ENCODE measurements at regions not wholly inside any gene's neighbourhood (a gene's known extent, or its start where the extent isn't known, plus 50 kb on each side); places are given as distances from the start of the nearest gene placed in this dataset.

- H3K36me3 Mint-ChIP-seq: no peaks in the 10 kb centered on the region
- no peak for ATAC-seq
- no peaks in the 10 kb centered on the region for H3K27me3 Mint-ChIP-seq
- peaks cover 3% of the 10 kb centered on the region for H3K9me3 Mint-ChIP-seq
- DNase-seq (ENCODE audit: low spot score): no peak
- no peak overlapping the region for H3K4me3 Mint-ChIP-seq
- H3K4me1 Mint-ChIP-seq (ENCODE audit: low read depth in 2 of 2): no peaks in the 10 kb centered on the region
- no peak overlapping the region for H3K27ac Mint-ChIP-seq
Observed at GRCh38 chr4:126123611-126124325, 809.0 kb downstream of the FAT4 start.

DNA sequence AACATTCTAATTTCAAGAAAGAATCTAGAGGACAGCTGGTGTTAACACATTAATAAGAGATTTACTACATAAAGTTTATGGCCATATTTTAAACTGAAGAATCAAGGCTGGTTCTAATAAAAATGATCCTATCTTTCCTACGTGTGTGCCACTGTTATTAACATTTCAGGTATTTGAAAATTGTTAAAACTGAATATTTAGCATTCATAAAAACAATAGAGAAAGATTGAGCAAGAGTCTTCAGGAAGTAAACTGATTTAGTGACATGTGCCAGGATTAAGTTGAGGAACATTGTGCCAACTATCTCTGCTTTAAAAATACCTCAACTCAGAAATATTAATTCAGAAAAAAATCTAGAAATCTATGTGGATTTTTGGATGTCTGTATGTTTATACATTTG, 810.1 kb downstream of the FAT4 start:
- no peaks in the 10 kb centered on the region for H3K27me3 Mint-ChIP-seq
- H3K4me3 Mint-ChIP-seq: no peak overlapping the region
- no peaks in the 10 kb centered on the region for H3K4me1 Mint-ChIP-seq (ENCODE audit: low read depth in 2 of 2)
- DNase-seq (ENCODE audit: low spot score): no peak
- peaks cover 3% of the 10 kb centered on the region for H3K9me3 Mint-ChIP-seq
- H3K27ac Mint-ChIP-seq: no peak overlapping the region
- ATAC-seq: no peak
- H3K36me3 Mint-ChIP-seq: no peaks in the 10 kb centered on the region

GRCh38 chr4:126130215-126130614, 815.5 kb downstream of the FAT4 start:
- H3K4me3 Mint-ChIP-seq: no peak overlapping the region
- H3K36me3 Mint-ChIP-seq: no peaks in the 10 kb centered on the region
- H3K9me3 Mint-ChIP-seq: peaks cover 12% of the 10 kb centered on the region
- ATAC-seq (no peak), DNase-seq (ENCODE audit: low spot score) (no peak)
- H3K27ac Mint-ChIP-seq: no peak overlapping the region
- H3K27me3 Mint-ChIP-seq: no peaks in the 10 kb centered on the region
- H3K4me1 Mint-ChIP-seq (ENCODE audit: low read depth in 2 of 2): no peaks in the 10 kb centered on the region

- H3K4me1 Mint-ChIP-seq (ENCODE audit: low read depth in 2 of 2): no peaks in the 10 kb centered on the region
- no peak overlapping the region for H3K27ac Mint-ChIP-seq
- no peaks in the 10 kb centered on the region for H3K27me3 Mint-ChIP-seq
- H3K36me3 Mint-ChIP-seq: no peaks in the 10 kb centered on the region
- H3K9me3 Mint-ChIP-seq: no peaks in the 10 kb centered on the region
- ATAC-seq (no peak), DNase-seq (ENCODE audit: low spot score) (no peak)
- H3K4me3 Mint-ChIP-seq: no peak overlapping the region
Observed at GRCh38 chr4:126136922-126137781, 822.4 kb downstream of the FAT4 start.

DNA sequence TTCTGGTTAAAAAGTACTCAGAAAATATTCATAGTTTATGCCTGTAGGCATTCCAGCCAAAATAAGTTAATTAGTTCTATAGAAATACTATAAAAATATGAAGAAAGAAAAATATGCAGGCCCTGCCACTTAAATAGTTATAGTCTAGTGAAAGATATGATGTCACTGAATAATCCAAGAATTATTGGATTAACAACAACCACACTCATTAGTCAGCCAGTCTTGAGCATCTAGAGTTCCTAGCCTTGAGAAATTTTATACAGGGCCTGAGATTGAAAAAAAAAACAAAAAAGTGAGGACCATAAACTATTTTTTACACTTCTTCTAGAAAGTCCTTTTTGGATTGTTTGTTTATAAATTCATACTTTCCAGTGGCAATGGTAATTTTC, 823.0 kb downstream of the FAT4 start:
- no peak overlapping the region for H3K27ac Mint-ChIP-seq

DNA sequence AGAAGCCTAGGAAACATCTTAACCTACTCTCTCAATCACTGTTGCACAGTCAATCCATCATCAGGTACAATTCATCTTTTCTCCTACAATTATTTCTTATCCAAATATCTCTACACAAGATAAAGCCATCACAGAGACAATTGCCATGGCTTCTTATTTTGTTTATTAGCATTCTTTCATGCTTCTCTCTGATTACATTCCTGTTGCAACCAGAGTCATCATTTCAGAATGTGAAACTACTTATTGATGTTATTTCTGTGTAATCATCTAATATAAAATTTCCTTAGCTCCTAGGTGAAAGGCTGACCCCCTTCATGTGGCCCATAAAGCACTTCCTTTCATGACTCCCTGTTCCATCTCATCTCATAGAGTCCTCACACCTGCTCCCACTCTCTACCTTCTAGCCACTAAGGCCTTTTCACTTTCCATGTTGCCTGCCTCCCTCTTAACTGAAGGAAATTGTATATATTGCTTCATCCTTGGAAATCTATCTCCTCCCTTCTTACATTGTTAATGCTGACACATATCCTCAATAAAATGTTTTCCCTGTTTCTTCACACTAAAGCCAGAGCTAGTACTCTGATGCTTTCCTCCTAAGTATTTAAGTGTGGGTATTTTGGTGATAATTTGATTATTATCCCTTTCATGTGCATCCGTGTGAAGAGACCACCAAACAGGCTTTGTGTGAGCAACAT, 829.9 kb downstream of the FAT4 start:
- no peak overlapping the region for H3K4me3 Mint-ChIP-seq
- H3K27ac Mint-ChIP-seq: no peak overlapping the region
- DNase-seq (ENCODE audit: low spot score): no peak
- H3K9me3 Mint-ChIP-seq: no peaks in the 10 kb centered on the region
- H3K36me3 Mint-ChIP-seq: peaks cover 6% of the 10 kb centered on the region
- no peaks in the 10 kb centered on the region for H3K4me1 Mint-ChIP-seq (ENCODE audit: low read depth in 2 of 2)
- no peaks in the 10 kb centered on the region for H3K27me3 Mint-ChIP-seq
- ATAC-seq: no peak

More for the DNA sequence above, 823.0 kb downstream of the FAT4 start:
- Mint-ChIP-seq H3K36me3 (no peaks in the 10 kb centered on the region), H3K4me3 (no peak overlapping the region), H3K27me3 (no peaks in the 10 kb centered on the region), H3K9me3 (no peaks in the 10 kb centered on the region), H3K4me1 (ENCODE audit: low read depth in 2 of 2) (no peaks in the 10 kb centered on the region)
- ATAC-seq (no peak), DNase-seq (ENCODE audit: low spot score) (no peak)

DNA sequence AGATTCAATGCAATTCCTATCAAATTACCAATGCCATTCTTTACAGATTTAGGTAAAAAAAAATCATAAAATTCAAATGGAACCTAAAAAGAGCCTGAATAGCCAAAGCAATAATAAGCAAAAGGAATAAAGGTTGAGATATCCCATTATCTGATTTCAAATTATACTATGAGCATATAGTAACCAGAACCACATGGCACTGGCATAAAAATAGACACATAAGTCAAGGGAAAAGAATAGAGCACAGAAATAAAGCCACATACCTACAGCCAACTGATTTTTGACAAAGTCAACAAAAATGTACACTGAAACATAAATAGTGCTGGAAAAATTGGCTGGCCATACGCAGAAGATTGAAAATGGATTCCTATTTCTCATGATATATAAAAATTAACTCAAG, 853.7 kb downstream of the FAT4 start:
- Mint-ChIP-seq H3K36me3 (no peaks in the 10 kb centered on the region), H3K4me3 (no peak overlapping the region), H3K4me1 (ENCODE audit: low read depth in 2 of 2) (no peaks in the 10 kb centered on the region), H3K27me3 (no peaks in the 10 kb centered on the region), H3K9me3 (peaks cover 13% of the 10 kb centered on the region), H3K27ac (no peak overlapping the region)
- DNase-seq (ENCODE audit: low spot score) (no peak), ATAC-seq (no peak)

DNA sequence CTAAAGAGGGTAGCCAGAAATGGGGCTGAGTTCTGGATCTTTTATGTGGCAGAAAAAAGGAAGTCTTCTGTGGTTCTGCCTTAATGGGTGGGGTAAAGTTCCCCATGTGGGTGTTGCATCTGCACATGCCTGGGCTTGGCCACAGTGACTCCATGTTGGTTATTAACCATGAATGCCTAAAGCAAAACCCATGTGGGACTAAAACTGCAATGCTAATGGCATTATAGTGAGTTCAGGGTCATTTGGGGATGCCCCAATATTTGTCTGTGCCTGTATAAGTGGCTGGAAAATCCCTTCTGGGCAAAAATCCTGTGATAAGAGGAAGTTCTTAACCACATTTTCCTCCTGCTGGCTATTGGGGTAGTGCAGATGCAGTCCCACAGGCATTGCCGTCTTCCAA, 857.4 kb downstream of the FAT4 start:
- H3K27me3 Mint-ChIP-seq: no peaks in the 10 kb centered on the region
- ATAC-seq: no peak
- H3K36me3 Mint-ChIP-seq: peaks cover 2% of the 10 kb centered on the region
- no peak overlapping the region for H3K27ac Mint-ChIP-seq
- H3K9me3 Mint-ChIP-seq: peaks cover 15% of the 10 kb centered on the region
- H3K4me3 Mint-ChIP-seq: no peak overlapping the region
- H3K4me1 Mint-ChIP-seq (ENCODE audit: low read depth in 2 of 2): no peaks in the 10 kb centered on the region
- no peak for DNase-seq (ENCODE audit: low spot score)

DNA sequence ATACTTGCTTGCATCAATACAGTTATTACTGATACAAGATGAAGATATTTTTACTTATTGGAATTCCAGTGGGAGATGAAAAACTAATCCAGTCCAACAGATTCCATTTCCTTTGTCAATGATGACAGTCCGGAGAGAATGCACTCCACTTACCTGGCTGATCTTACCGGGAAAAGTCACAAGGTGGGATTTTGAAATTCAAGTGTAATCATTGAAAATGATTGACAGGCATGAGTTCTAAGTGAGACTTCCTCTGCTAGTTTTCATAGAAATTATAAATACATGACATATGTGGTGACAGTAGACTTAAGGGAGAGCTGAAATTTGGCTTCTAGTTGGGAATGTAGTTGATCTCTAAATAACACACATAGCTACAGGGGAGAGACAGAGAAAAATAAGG, 859.9 kb downstream of the FAT4 start:
- H3K27me3 Mint-ChIP-seq: no peaks in the 10 kb centered on the region
- peaks cover 5% of the 10 kb centered on the region for H3K36me3 Mint-ChIP-seq
- H3K4me3 Mint-ChIP-seq: no peak overlapping the region
- H3K9me3 Mint-ChIP-seq: peaks cover 11% of the 10 kb centered on the region
- H3K27ac Mint-ChIP-seq: no peak overlapping the region
- H3K4me1 Mint-ChIP-seq (ENCODE audit: low read depth in 2 of 2): no peaks in the 10 kb centered on the region
- ATAC-seq: no peak
- no peak for DNase-seq (ENCODE audit: low spot score)

DNA sequence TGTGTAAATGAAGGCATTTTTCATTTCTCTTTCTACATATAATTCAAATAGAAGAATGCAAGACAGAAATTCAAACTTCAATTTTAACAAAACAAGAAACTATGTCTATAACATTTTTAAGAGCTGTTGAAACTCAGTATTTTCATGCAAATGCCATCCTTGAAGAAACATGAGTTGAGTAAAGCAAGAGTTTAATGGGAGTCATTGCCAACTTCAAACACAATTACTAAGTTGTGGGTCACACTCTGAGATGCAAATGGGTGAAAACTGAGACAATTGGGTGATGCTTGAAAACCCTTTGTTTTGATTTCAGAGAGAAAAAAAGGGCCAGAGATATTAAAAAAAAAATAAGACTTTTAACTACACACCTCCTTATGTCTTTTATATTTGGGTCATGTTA, 865.9 kb downstream of the FAT4 start:
- no peaks in the 10 kb centered on the region for H3K27me3 Mint-ChIP-seq
- no peak overlapping the region for H3K4me3 Mint-ChIP-seq
- H3K27ac Mint-ChIP-seq: no peak overlapping the region
- H3K9me3 Mint-ChIP-seq: peaks cover 16% of the 10 kb centered on the region
- no peaks in the 10 kb centered on the region for H3K4me1 Mint-ChIP-seq (ENCODE audit: low read depth in 2 of 2)
- H3K36me3 Mint-ChIP-seq: peaks cover 5% of the 10 kb centered on the region
- ATAC-seq (no peak), DNase-seq (ENCODE audit: low spot score) (no peak)

DNA sequence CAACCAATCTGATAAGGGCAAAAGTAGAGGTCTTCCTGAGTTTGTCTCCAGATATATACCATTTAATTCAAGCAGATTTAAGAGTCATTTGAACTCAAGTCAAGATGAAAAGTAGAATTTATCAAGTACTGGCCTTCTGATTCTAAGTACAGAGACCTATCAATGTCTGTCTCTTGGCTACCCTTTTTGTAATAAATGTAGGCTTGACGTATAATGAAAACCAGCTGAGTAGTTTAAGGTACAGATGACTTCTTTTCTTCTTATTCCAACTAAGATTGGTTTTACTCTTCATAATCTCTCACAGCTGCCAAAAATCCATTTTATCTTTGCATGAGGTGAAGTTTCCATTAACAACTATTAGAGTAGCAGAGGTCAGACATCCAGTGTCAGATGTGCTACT, 867.6 kb downstream of the FAT4 start:
- no peaks in the 10 kb centered on the region for H3K27me3 Mint-ChIP-seq
- no peak for DNase-seq (ENCODE audit: low spot score)
- no peak overlapping the region for H3K4me3 Mint-ChIP-seq
- no peaks in the 10 kb centered on the region for H3K4me1 Mint-ChIP-seq (ENCODE audit: low read depth in 2 of 2)
- peaks cover 10% of the 10 kb centered on the region for H3K9me3 Mint-ChIP-seq
- no peak for ATAC-seq
- H3K36me3 Mint-ChIP-seq: peaks cover 1% of the 10 kb centered on the region
- no peak overlapping the region for H3K27ac Mint-ChIP-seq

- H3K36me3 Mint-ChIP-seq: no peaks in the 10 kb centered on the region
- H3K27me3 Mint-ChIP-seq: no peaks in the 10 kb centered on the region
- ATAC-seq (no peak), DNase-seq (ENCODE audit: low spot score) (no peak)
- no peak overlapping the region for H3K27ac Mint-ChIP-seq
- peaks cover 9% of the 10 kb centered on the region for H3K9me3 Mint-ChIP-seq
- H3K4me3 Mint-ChIP-seq: no peak overlapping the region
- no peaks in the 10 kb centered on the region for H3K4me1 Mint-ChIP-seq (ENCODE audit: low read depth in 2 of 2)
Observed at GRCh38 chr4:126182786-126183185, 868.0 kb downstream of the FAT4 start.

DNA sequence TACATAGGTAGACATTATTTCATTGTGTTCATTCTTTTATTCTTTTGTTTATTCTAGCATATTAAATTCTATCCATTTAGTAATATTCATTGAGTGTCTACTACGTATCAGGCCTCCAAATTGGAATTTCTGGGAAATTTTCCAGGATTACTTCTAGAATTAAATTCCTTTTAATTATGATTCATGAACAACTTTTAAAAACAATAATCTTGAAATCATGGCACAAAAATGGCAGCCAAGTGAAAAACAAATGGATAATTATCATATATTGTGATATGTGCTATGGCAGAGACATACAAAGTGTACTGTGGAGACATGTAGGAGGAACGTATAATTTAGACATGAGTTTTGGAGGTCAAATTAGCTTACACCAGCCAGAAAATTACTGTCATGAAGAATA, 868.5 kb downstream of the FAT4 start:
- Mint-ChIP-seq H3K4me1 (ENCODE audit: low read depth in 2 of 2) (no peaks in the 10 kb centered on the region), H3K9me3 (peaks cover 9% of the 10 kb centered on the region), H3K36me3 (no peaks in the 10 kb centered on the region), H3K27me3 (no peaks in the 10 kb centered on the region), H3K4me3 (no peak overlapping the region), H3K27ac (no peak overlapping the region)
- DNase-seq (ENCODE audit: low spot score): no peak
- no peak for ATAC-seq

- H3K9me3 Mint-ChIP-seq: peaks cover 19% of the 10 kb centered on the region
- H3K36me3 Mint-ChIP-seq: no peaks in the 10 kb centered on the region
- H3K27ac Mint-ChIP-seq: no peak overlapping the region
- DNase-seq (ENCODE audit: low spot score) (no peak), ATAC-seq (no peak)
- H3K4me1 Mint-ChIP-seq (ENCODE audit: low read depth in 2 of 2): no peaks in the 10 kb centered on the region
- H3K4me3 Mint-ChIP-seq: no peak overlapping the region
- H3K27me3 Mint-ChIP-seq: no peaks in the 10 kb centered on the region
Observed at GRCh38 chr4:126191536-126191935, 876.8 kb downstream of the FAT4 start.

Measured in natural killer cell treated with Interleukin-12 subunit alpha and Interleukin-12 subunit beta and Interleukin-15 and Interleukin-18, amount 100 ng/mL, for 72 hours (primary cell).